ENCODE measurements at regions not wholly inside any gene's neighbourhood (a gene's known extent, or its start where the extent isn't known, plus 50 kb on each side); places are given as distances from the start of the nearest gene placed in this dataset.

DNA sequence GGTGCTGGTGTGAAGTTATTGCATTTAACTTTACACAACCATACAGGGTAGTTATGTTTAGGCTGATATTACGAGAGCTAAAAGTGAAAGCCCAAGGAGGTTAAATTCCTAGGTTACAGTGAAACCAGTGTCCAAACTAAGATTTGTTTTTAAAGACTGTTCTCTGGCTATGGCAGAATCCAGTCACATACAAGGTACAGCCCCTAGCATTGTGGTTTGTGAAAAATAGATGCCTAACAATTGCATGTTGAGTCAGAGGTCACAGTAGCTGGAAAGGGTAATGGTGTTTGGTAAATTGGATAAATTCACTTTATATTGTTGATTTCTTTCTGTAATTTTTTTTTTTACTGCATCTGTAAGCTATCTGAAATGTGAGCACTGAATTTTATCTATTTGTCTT lies 614.6 kb upstream of the TBL1XR1 start:
- no peak for TF ChIP-seq ARNTL (CRISPR knock-in tag; IDR thresholded peaks at IDR 0.05; ENCODE audit: borderline replicate concordance, low read depth)
- TF ChIP-seq TCF4 (CRISPR knock-in tag; IDR thresholded peaks at IDR 0.05; ENCODE audit: borderline replicate concordance), result no peak
- TF ChIP-seq, protein P1, sequence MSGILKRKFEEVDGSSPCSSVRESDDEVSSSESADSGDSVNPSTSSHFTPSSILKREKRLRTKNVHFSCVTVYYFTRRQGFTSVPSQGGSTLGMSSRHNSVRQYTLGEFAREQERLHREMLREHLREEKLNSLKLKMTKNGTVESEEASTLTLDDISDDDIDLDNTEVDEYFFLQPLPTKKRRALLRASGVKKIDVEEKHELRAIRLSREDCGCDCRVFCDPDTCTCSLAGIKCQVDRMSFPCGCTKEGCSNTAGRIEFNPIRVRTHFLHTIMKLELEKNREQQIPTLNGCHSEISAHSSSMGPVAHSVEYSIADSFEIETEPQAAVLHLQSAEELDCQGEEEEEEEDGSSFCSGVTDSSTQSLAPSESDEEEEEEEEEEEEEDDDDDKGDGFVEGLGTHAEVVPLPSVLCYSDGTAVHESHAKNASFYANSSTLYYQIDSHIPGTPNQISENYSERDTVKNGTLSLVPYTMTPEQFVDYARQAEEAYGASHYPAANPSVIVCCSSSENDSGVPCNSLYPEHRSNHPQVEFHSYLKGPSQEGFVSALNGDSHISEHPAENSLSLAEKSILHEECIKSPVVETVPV (CRISPR knock-in tag; IDR thresholded peaks at IDR 0.05), result no peak
- ATAC-seq, result no peak

DNA sequence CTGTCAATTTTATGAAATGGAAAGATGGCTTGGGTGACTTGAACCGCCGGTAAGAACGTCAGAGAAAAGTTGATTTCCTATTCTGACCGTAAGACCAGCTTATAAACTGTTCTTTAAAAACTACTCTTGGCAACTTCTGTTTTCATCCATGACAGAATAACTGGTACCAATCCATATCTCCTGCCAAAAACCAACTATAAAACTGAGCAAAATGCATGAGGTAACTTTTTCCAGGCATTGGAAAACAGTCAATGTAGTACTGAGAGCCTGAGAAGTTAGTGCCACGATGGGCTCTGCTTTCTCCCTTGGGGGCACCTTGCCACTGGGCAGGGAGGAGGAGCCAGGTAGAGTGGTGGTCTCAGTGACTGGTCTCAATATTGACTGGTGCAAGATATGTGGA lies 615.2 kb upstream of the TBL1XR1 start:
- TF ChIP-seq OSR1 (CRISPR knock-in tag; IDR thresholded peaks at IDR 0.05) (no peak), GLIS3 (CRISPR knock-in tag; IDR thresholded peaks at IDR 0.05) (no peak), SNAI2 (CRISPR knock-in tag; IDR thresholded peaks at IDR 0.05) (no peak), ZFP3 (CRISPR knock-in tag; IDR thresholded peaks at IDR 0.05) (no peak), ESRRG (CRISPR knock-in tag; IDR thresholded peaks at IDR 0.05) (no peak), ZNF70 (CRISPR knock-in tag; IDR thresholded peaks at IDR 0.05) (no peak), RARB (CRISPR knock-in tag; IDR thresholded peaks at IDR 0.05) (no peak)
- TF ChIP-seq, protein P2, sequence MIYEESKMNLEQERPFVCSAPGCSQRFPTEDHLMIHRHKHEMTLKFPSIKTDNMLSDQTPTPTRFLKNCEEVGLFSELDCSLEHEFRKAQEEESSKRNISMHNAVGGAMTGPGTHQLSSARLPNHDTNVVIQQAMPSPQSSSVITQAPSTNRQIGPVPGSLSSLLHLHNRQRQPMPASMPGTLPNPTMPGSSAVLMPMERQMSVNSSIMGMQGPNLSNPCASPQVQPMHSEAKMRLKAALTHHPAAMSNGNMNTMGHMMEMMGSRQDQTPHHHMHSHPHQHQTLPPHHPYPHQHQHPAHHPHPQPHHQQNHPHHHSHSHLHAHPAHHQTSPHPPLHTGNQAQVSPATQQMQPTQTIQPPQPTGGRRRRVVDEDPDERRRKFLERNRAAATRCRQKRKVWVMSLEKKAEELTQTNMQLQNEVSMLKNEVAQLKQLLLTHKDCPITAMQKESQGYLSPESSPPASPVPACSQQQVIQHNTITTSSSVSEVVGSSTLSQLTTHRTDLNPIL (CRISPR knock-in tag; IDR thresholded peaks at IDR 0.05; ENCODE audit: low read depth), result no peak
- TF ChIP-seq, protein P3, sequence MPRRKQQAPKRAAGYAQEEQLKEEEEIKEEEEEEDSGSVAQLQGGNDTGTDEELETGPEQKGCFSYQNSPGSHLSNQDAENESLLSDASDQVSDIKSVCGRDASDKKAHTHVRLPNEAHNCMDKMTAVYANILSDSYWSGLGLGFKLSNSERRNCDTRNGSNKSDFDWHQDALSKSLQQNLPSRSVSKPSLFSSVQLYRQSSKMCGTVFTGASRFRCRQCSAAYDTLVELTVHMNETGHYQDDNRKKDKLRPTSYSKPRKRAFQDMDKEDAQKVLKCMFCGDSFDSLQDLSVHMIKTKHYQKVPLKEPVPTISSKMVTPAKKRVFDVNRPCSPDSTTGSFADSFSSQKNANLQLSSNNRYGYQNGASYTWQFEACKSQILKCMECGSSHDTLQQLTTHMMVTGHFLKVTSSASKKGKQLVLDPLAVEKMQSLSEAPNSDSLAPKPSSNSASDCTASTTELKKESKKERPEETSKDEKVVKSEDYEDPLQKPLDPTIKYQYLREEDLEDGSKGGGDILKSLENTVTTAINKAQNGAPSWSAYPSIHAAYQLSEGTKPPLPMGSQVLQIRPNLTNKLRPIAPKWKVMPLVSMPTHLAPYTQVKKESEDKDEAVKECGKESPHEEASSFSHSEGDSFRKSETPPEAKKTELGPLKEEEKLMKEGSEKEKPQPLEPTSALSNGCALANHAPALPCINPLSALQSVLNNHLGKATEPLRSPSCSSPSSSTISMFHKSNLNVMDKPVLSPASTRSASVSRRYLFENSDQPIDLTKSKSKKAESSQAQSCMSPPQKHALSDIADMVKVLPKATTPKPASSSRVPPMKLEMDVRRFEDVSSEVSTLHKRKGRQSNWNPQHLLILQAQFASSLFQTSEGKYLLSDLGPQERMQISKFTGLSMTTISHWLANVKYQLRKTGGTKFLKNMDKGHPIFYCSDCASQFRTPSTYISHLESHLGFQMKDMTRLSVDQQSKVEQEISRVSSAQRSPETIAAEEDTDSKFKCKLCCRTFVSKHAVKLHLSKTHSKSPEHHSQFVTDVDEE (CRISPR knock-in tag; IDR thresholded peaks at IDR 0.05), result no peak
- ATAC-seq, result no peak

DNA sequence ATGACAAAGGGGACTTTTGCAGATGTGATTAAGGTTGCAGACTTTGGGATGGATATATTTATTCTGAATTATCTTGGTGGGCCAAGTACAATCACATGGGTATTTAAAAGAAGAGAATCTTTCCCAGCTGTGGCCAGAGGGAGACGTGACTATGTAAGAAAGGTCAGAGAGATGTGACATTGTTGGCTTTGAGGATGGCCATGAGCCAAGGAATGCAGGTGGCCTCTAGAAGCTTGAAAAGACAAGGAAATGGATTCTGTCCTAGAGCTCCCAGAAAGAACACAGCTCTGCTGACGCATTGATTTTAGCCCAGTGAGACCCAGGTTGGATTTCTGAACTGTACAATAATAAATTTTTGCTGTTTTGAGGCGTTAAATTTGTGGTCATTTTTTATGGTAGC lies 616.0 kb upstream of the TBL1XR1 start:
- TF ChIP-seq ARNTL (CRISPR knock-in tag; IDR thresholded peaks at IDR 0.05; ENCODE audit: borderline replicate concordance, low read depth) (no peak), TCF4 (CRISPR knock-in tag; IDR thresholded peaks at IDR 0.05; ENCODE audit: borderline replicate concordance) (no peak), GLIS3 (CRISPR knock-in tag; IDR thresholded peaks at IDR 0.05) (no peak), ZFP30 (CRISPR knock-in tag; IDR thresholded peaks at IDR 0.05) (no peak), ESRRG (CRISPR knock-in tag; IDR thresholded peaks at IDR 0.05) (no peak), CSDC2 (CRISPR knock-in tag; IDR thresholded peaks at IDR 0.05) (no peak), ZNF8 (CRISPR knock-in tag; IDR thresholded peaks at IDR 0.05) (no peak), ZNF70 (CRISPR knock-in tag; IDR thresholded peaks at IDR 0.05) (no peak)
- TF ChIP-seq, protein P4, sequence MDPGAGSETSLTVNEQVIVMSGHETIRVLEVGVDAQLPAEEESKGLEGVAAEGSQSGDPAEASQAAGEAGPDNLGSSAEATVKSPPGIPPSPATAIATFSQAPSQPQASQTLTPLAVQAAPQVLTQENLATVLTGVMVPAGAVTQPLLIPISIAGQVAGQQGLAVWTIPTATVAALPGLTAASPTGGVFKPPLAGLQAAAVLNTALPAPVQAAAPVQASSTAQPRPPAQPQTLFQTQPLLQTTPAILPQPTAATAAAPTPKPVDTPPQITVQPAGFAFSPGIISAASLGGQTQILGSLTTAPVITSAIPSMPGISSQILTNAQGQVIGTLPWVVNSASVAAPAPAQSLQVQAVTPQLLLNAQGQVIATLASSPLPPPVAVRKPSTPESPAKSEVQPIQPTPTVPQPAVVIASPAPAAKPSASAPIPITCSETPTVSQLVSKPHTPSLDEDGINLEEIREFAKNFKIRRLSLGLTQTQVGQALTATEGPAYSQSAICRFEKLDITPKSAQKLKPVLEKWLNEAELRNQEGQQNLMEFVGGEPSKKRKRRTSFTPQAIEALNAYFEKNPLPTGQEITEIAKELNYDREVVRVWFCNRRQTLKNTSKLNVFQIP (CRISPR knock-in tag; IDR thresholded peaks at IDR 0.05; ENCODE audit: borderline replicate concordance, low read depth), result no peak
- no peak for ATAC-seq

DNA sequence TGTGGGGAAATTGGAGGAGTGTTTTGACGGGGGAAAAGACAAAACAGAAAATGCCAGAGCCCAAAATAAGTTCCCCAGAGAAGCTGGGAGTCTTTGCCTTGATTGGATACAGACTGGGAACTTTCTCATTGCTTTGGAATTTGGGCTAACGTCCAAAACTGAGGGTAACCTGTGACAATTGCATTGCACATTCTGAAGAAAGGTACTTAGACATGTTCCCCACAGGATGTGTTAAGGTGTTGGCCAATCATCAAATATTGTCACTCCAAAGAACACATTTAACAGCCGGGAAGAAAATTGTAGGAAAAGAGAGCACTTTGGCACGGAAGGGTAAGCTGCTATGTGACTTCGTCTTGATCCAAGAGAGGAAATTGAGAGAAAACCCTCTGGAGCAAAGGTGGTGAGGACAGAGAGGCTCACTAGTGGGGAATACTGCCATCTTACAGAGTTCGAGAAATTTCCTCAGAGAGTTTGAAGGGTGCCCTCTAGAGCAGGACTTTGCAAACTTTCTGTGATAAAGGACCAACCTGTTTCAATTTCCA lies 619.5 kb upstream of the TBL1XR1 start:
- TF ChIP-seq, protein P4 (CRISPR knock-in tag; IDR thresholded peaks at IDR 0.05; ENCODE audit: borderline replicate concordance, low read depth), result no peak
- TF ChIP-seq, protein P3 (CRISPR knock-in tag; IDR thresholded peaks at IDR 0.05), result no peak
- TF ChIP-seq CSDC2 (CRISPR knock-in tag; IDR thresholded peaks at IDR 0.05), result peak; percentile 91
- TF ChIP-seq OSR1 (CRISPR knock-in tag; IDR thresholded peaks at IDR 0.05), result no peak
- peak; percentile 74 for TF ChIP-seq ISL1 (CRISPR knock-in tag; IDR thresholded peaks at IDR 0.05)
- TF ChIP-seq PPARA (CRISPR knock-in tag; IDR thresholded peaks at IDR 0.05; ENCODE audit: borderline replicate concordance), result no peak
- TF ChIP-seq, protein P2 (CRISPR knock-in tag; IDR thresholded peaks at IDR 0.05; ENCODE audit: low read depth), result peak; percentile 65; the same call in 1 of the 2 replicates
- ATAC-seq, result peak; percentile 78

Measured in SK-N-SH treated with all-trans-retinoic acid at 6 μM for 48 hours (cell line).